ENCODE measurements at regions not wholly inside any gene's neighbourhood (a gene's known extent, or its start where the extent isn't known, plus 50 kb on each side); places are given as distances from the start of the nearest gene placed in this dataset.
A peak's percentile ranks its signal among the peaks of the same experiment; 100 is the strongest.
"Not testable (repeated sequence)": the region's sequence is repeated elsewhere in the genome, so short reads cannot be mapped to it uniquely, and the experiment has no call there.

GRCh38 chr21:15289896-15290841 lies 225.4 kb upstream of the NRIP1 start:
- intact Hi-C loops (cut with DNase I), result loop anchor here (10.0 kb wide), 1 partner anchor 225 kb away; the partner anchor contains the start of gene NRIP1
- peak; percentile 42 for ATAC-seq
- no peak for DNase-seq (ENCODE audit: missing footprints)

GRCh38 chr21:15291621-15292266 lies 226.9 kb upstream of the NRIP1 start:
- ATAC-seq (no peak), DNase-seq (ENCODE audit: missing footprints) (no peak)
- intact Hi-C loops (cut with DNase I), result loop anchor here (10.0 kb wide), 1 partner anchor 227 kb away; the partner anchor contains the start of gene NRIP1

- DNase-seq (ENCODE audit: missing footprints) (no peak), ATAC-seq (peak; percentile 80)
- intact Hi-C loops (cut with DNase I), result loop anchor here (10.0 kb wide), 1 partner anchor 228 kb away; the partner anchor contains the start of gene NRIP1
Observed at GRCh38 chr21:15293240-15293639, 228.4 kb upstream of the NRIP1 start.

GRCh38 chr21:15295875-15296274 lies 231.1 kb upstream of the NRIP1 start:
- intact Hi-C loops (cut with DNase I), result loop anchor here (10.0 kb wide), 1 partner anchor 231 kb away; the partner anchor contains the start of gene NRIP1
- no peak for DNase-seq (ENCODE audit: missing footprints)

GRCh38 chr21:15297824-15298223 lies 233.0 kb upstream of the NRIP1 start:
- ATAC-seq (no peak), DNase-seq (ENCODE audit: missing footprints) (no peak)
- intact Hi-C loops (cut with DNase I), result loop anchor here (10.0 kb wide), 1 partner anchor 233 kb away; the partner anchor contains the start of gene NRIP1

More at GRCh38 chr21:15295875-15296274, 231.1 kb upstream of the NRIP1 start:
- no peak for ATAC-seq

- intact Hi-C loops (cut with DNase I), result loop anchor here (10.0 kb wide), 1 partner anchor 234 kb away; the partner anchor contains the start of gene NRIP1
- DNase-seq (ENCODE audit: missing footprints), result no peak
- ATAC-seq, result no peak
Observed at GRCh38 chr21:15298306-15298705, 233.5 kb upstream of the NRIP1 start.

GRCh38 chr21:15298755-15299154 lies 234.0 kb upstream of the NRIP1 start:
- ATAC-seq; DNase-seq (ENCODE audit: missing footprints): not testable (repeated sequence)
- intact Hi-C loops (cut with DNase I), result loop anchor here (10.0 kb wide), 1 partner anchor 234 kb away; the partner anchor contains the start of gene NRIP1

- intact Hi-C loops (cut with DNase I), result no loop called here
Observed at GRCh38 chr21:15300131-15300530, 235.3 kb upstream of the NRIP1 start.

GRCh38 chr21:15301014-15301413 lies 236.2 kb upstream of the NRIP1 start:
- intact Hi-C loops (cut with DNase I), result no loop called here
- DNase-seq (ENCODE audit: missing footprints), result no peak

More at GRCh38 chr21:15300131-15300530, 235.3 kb upstream of the NRIP1 start:
- DNase-seq (ENCODE audit: missing footprints) (no peak), ATAC-seq (no peak)

GRCh38 chr21:15301736-15302135 lies 236.9 kb upstream of the NRIP1 start:
- ATAC-seq, result no peak
- intact Hi-C loops (cut with DNase I), result no loop called here
- DNase-seq (ENCODE audit: missing footprints), result no peak

More at GRCh38 chr21:15301014-15301413, 236.2 kb upstream of the NRIP1 start:
- ATAC-seq, result peak; percentile 28

- no peak for ATAC-seq
- DNase-seq (ENCODE audit: missing footprints), result no peak
- intact Hi-C loops (cut with DNase I), result no loop called here
Observed at GRCh38 chr21:15306271-15306670, 241.5 kb upstream of the NRIP1 start.

GRCh38 chr21:15308333-15308732 lies 243.5 kb upstream of the NRIP1 start:
- DNase-seq (ENCODE audit: missing footprints) (no peak), ATAC-seq (no peak)
- intact Hi-C loops (cut with DNase I), result no loop called here

GRCh38 chr21:15309022-15309590 lies 244.3 kb upstream of the NRIP1 start:
- DNase-seq (ENCODE audit: missing footprints) (no peak), ATAC-seq (no peak)
- intact Hi-C loops (cut with DNase I), result no loop called here

- peak; percentile 71 for DNase-seq (ENCODE audit: missing footprints)
- ATAC-seq, result peak; percentile 94
- intact Hi-C loops (cut with DNase I), result no loop called here
Observed at GRCh38 chr21:15309721-15310120, 244.9 kb upstream of the NRIP1 start.

- intact Hi-C loops (cut with DNase I), result no loop called here
- ATAC-seq (no peak), DNase-seq (ENCODE audit: missing footprints) (no peak)
Observed at GRCh38 chr21:15311510-15311909, 246.7 kb upstream of the NRIP1 start.

GRCh38 chr21:15317034-15317433 lies 252.2 kb upstream of the NRIP1 start:
- intact Hi-C loops (cut with DNase I); ATAC-seq: not testable (repeated sequence)

GRCh38 chr21:15319727-15320126 lies 254.9 kb upstream of the NRIP1 start:
- DNase-seq (ENCODE audit: missing footprints) (no peak), ATAC-seq (no peak)
- intact Hi-C loops (cut with DNase I), result no loop called here

More at GRCh38 chr21:15317034-15317433, 252.2 kb upstream of the NRIP1 start:
- DNase-seq (ENCODE audit: missing footprints), result not testable (repeated sequence)

GRCh38 chr21:15324542-15324941 lies 259.7 kb upstream of the NRIP1 start:
- intact Hi-C loops (cut with DNase I), result no loop called here
- no peak for ATAC-seq
- DNase-seq (ENCODE audit: missing footprints), result no peak
